Panc1 (cell line): ENCODE measurements at regions not wholly inside any gene's neighbourhood (a gene's known extent, or its start where the extent isn't known, plus 50 kb on each side); places are given as distances from the start of the nearest gene placed in this dataset.

Experiments used
- ATAC-seq: fragments of 200-7000 bp; cut with Tn5 transposase; 2 replicates; pipeline ENCODE4 v1.9.1; 2020; ENCODE audit warnings: mild to moderate bottlenecking, moderate library complexity
- BruUV-seq: library from RNA; stranded (reverse); fragments of 400-500 nt; replicated peaks from 2 replicates; lab custom pipeline; 2021; lab: Mats Ljungman, UMichigan
- CTCF ChIA-PET: fragments of 300-600 bp; sonication (Branson Sonifier 250); formaldehyde crosslinking; loops from one replicate; lab custom pipeline; 2022; ENCODE audit warnings: antibody characterized with exemption; lab: Charles Lee
- POLR2A ChIA-PET: fragments of 300-600 bp; sonication (Branson Sonifier 250); formaldehyde crosslinking; loops from one replicate; lab custom pipeline; 2022; ENCODE audit warnings: antibody characterized with exemption; lab: Charles Lee
- DNase-seq: peaks from one replicate; pipeline ENCODE4 v3.0.0-alpha.2; 2010; ENCODE audit warnings: low read depth, low spot score
- H3K27ac ChIP-seq: 2 replicates; pipeline ENCODE4 v1.5.1; 2011; ENCODE audit warnings: mild to moderate bottlenecking, low read length, inconsistent platforms
- H3K27me3 ChIP-seq: fragments of 200-500 bp; sonication (Bioruptor generic); 2 replicates; pipeline ENCODE4 v1.6.0; 2014; ENCODE audit warnings: low read length, inconsistent platforms; ENCODE audit not compliant: control insufficient read depth, insufficient read depth
- H3K36me3 ChIP-seq: fragments of 200-500 bp; sonication (Bioruptor generic); 2 replicates; pipeline ENCODE4 v1.5.1; 2014; ENCODE audit warnings: inconsistent platforms, mild to moderate bottlenecking, low read length, moderate library complexity; ENCODE audit not compliant: control insufficient read depth, insufficient read depth
- H3K4me1 ChIP-seq: 2 replicates; pipeline ENCODE4 v1.5.1; 2011; ENCODE audit warnings: inconsistent platforms, mild to moderate bottlenecking, low read length, moderate library complexity; ENCODE audit not compliant: control insufficient read depth, insufficient read depth
- H3K4me3 ChIP-seq, 2 experiments: 2 replicates each; pipeline ENCODE4 v1.5.1; 2011 to 2012; ENCODE audit warnings: low read depth in 2 of 2, low read length in 2 of 2, mild to moderate bottlenecking in 2 of 2, inconsistent platforms in 1 of 2, moderate library complexity in 1 of 2
- H3K9me3 ChIP-seq: fragments of 200-500 bp; sonication (Bioruptor generic); 2 replicates; pipeline ENCODE4 v1.5.1; 2014; ENCODE audit warnings: low read depth, mild to moderate bottlenecking, inconsistent platforms, low read length, moderate library complexity; ENCODE audit not compliant: control insufficient read depth, insufficient read depth
- CTCF ChIP-seq: fragments of 450-650 bp; IDR thresholded peaks from 2 replicates; pipeline ENCODE4 v1.5.1; 2017; ENCODE audit warnings: mild to moderate bottlenecking
- POLR2AphosphoS5 ChIP-seq: IDR thresholded peaks from 2 replicates; pipeline ENCODE4 v1.6.1; 2012; ENCODE audit warnings: mild to moderate bottlenecking, low read depth, low read length, moderate library complexity
- REST ChIP-seq, 2 experiments: IDR thresholded peaks; 2 replicates each; pipeline ENCODE4 v1.6.1; 2011 to 2012; ENCODE audit warnings: low read depth in 2 of 2, control low read depth in 1 of 2, low read length in 1 of 2, mild to moderate bottlenecking in 1 of 2, moderate library complexity in 1 of 2; ENCODE audit not compliant: insufficient read depth in 1 of 2
- SIN3A ChIP-seq: IDR thresholded peaks from 2 replicates; pipeline ENCODE4 v1.6.1; 2012; ENCODE audit warnings: low read depth, mild to moderate bottlenecking, low read length, moderate library complexity, borderline replicate concordance; ENCODE audit not compliant: insufficient read depth
- TCF7L2 ChIP-seq: IDR thresholded peaks from 2 replicates; pipeline ENCODE4 v1.6.1; 2011; ENCODE audit warnings: mild to moderate bottlenecking, low read depth, low read length, inconsistent platforms
- in situ Hi-C: cut with HindIII; loops from 2 replicates; pipeline ENCODE4 v1.10.0; 2016; ENCODE audit warnings: low sequenced_read_pairs, low pct_unique_long_range_greater_than_20kb
- intact Hi-C: fragments of 100-400 bp; cut with micrococcal nuclease; formaldehyde crosslinking; loops from one replicate; pipeline ENCODE4 v1.10.0; 2022; ENCODE audit not compliant: unreplicated experiment

GRCh38 chr5:39579750-39580149 lies 155.0 kb upstream of the DAB2 start:
- H3K4me1 ChIP-seq = no peaks in the 10 kb centered on the region
- no peak for DNase-seq
- BruUV-seq = no TSS peak
- no peak for ATAC-seq
- POLR2A ChIA-PET = no interaction called here
- H3K9me3 ChIP-seq = no peaks in the 10 kb centered on the region
- H3K27ac ChIP-seq = no peak overlapping the region
- TF ChIP-seq POLR2AphosphoS5 (no peak), TCF7L2 (no peak), REST (IDR thresholded peaks at IDR 0.05; ENCODE audit: insufficient read depth in 1 of 2, low read depth in 2 of 2, low read length in 1 of 2) (no peak), SIN3A (no peak), CTCF (no peak)
- intact Hi-C loops (loop anchor here (5.0 to 10.0 kb wide), 5 partner anchors 365 to 1295 kb away; no protein-coding TSS in a partner anchor), in situ Hi-C loops (no loop called here)
- no peak overlapping the region for H3K4me3 ChIP-seq
- no peaks in the 10 kb centered on the region for H3K36me3 ChIP-seq
- peaks cover 2% of the 10 kb centered on the region; the same call in 1 of the 2 replicates for H3K27me3 ChIP-seq
- CTCF ChIA-PET = no interaction called here

GRCh38 chr5:39578887-39579497 lies 154.2 kb upstream of the DAB2 start:
- TF ChIP-seq REST (IDR thresholded peaks at IDR 0.05; ENCODE audit: insufficient read depth in 1 of 2, low read depth in 2 of 2, low read length in 1 of 2) = no peak
- peak; percentile 47; the same call in 1 of the 2 replicates for TF ChIP-seq CTCF
- no peak for TF ChIP-seq TCF7L2
- no peak for TF ChIP-seq SIN3A
- H3K27ac ChIP-seq = no peak overlapping the region
- H3K4me3 ChIP-seq = no peak overlapping the region
- no peak for DNase-seq
- H3K4me1 ChIP-seq = no peaks in the 10 kb centered on the region
- intact Hi-C loops = loop anchor here (10.0 kb wide), 1 partner anchor 1296 kb away; no protein-coding TSS in a partner anchor
- no peaks in the 10 kb centered on the region for H3K9me3 ChIP-seq
- ChIA-PET POLR2A (no interaction called here), CTCF (interaction anchor here (0.6 kb wide), 2 partner anchors 171 to 334 kb away, joined by 7 read pairs; no protein-coding TSS in a partner anchor)
- in situ Hi-C loops = no loop called here
- no peak for ATAC-seq
- H3K36me3 ChIP-seq = no peaks in the 10 kb centered on the region
- H3K27me3 ChIP-seq = peaks cover under 1% of the 10 kb centered on the region; the same call in 1 of the 2 replicates
- no TSS peak for BruUV-seq
